ENCODE measurements at regions not wholly inside any gene's neighbourhood (a gene's known extent, or its start where the extent isn't known, plus 50 kb on each side); places are given as distances from the start of the nearest gene placed in this dataset.

GRCh38 chr7:114206688-114207087, 207.9 kb upstream of the FOXP2 start:
- TF ChIP-seq SP2 (CRISPR knock-in tag; IDR thresholded peaks at IDR 0.05) (no peak), TEAD2 (CRISPR knock-in tag; IDR thresholded peaks at IDR 0.05) (no peak)
